ENCODE measurements at regions not wholly inside any gene's neighbourhood (a gene's known extent, or its start where the extent isn't known, plus 50 kb on each side); places are given as distances from the start of the nearest gene placed in this dataset.
A peak's percentile ranks its signal among the peaks of the same experiment; 100 is the strongest.
"Not testable (repeated sequence)": the region's sequence is repeated elsewhere in the genome, so short reads cannot be mapped to it uniquely, and the experiment has no call there.

DNA sequence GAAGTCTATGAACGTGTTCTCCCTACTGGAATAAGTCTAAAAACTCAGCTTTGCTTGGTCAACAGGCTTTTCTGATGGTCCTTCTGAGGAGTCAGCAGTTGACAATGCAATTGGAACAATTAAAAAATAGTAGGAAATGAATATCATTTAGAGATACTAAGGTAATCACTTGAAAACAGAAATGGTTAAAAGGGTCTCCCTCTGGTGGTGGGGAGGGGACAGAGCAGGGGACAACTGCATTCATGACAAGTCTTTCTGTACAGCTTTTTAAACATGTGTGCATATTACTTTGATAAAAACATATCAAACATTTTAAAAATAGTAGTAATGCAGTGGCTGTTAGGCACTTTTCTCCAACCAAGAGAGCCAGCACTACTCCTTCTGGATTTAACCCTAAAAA, 119.9 kb upstream of the FHIT start:
- Histone ChIP-seq H3K36me3 (no peaks in the 10 kb centered on the region), H3K9me3 (no peaks in the 10 kb centered on the region), H3K27ac (no peak overlapping the region), H3K27me3 (no peaks in the 10 kb centered on the region), H3K4me3 (no peak overlapping the region), H3K4me1 (no peaks in the 10 kb centered on the region)
- ATAC-seq, result no peak
- no peak for TF ChIP-seq POLR2AphosphoS5 (IDR thresholded peaks at IDR 0.05)
- TF ChIP-seq, protein P1, sequence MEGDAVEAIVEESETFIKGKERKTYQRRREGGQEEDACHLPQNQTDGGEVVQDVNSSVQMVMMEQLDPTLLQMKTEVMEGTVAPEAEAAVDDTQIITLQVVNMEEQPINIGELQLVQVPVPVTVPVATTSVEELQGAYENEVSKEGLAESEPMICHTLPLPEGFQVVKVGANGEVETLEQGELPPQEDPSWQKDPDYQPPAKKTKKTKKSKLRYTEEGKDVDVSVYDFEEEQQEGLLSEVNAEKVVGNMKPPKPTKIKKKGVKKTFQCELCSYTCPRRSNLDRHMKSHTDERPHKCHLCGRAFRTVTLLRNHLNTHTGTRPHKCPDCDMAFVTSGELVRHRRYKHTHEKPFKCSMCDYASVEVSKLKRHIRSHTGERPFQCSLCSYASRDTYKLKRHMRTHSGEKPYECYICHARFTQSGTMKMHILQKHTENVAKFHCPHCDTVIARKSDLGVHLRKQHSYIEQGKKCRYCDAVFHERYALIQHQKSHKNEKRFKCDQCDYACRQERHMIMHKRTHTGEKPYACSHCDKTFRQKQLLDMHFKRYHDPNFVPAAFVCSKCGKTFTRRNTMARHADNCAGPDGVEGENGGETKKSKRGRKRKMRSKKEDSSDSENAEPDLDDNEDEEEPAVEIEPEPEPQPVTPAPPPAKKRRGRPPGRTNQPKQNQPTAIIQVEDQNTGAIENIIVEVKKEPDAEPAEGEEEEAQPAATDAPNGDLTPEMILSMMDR (IDR thresholded peaks at IDR 0.05), result peak in 1 of 4 experiments; percentile 35
- WGBS, 2 donors (ENCODE audit: low coverage in 1 of 2), result 93 to 100% methylated on average over 1 of the region's 1 CpG

GRCh38 chr3:61372723-61373122, 121.5 kb upstream of the FHIT start:
- H3K4me3 ChIP-seq, result no peak overlapping the region
- H3K27me3 ChIP-seq, result no peaks in the 10 kb centered on the region
- H3K9me3 ChIP-seq, result no peaks in the 10 kb centered on the region
- TF ChIP-seq POLR2AphosphoS5 (IDR thresholded peaks at IDR 0.05) (no peak), EP300 (IDR thresholded peaks at IDR 0.05) (no peak), POLR2A (IDR thresholded peaks at IDR 0.05) (no peak)
- TF ChIP-seq, protein P1 (IDR thresholded peaks at IDR 0.05), result no peak
- H3K27ac ChIP-seq, result no peak overlapping the region
- H3K36me3 ChIP-seq, result no peaks in the 10 kb centered on the region
- ATAC-seq, result no peak
- no peaks in the 10 kb centered on the region for H3K4me1 ChIP-seq
- WGBS, 2 donors (ENCODE audit: low coverage in 1 of 2), result 86 to 94% methylated on average over 1 of the region's 1 CpG

- H3K36me3 ChIP-seq, result no peaks in the 10 kb centered on the region
- no peak overlapping the region for H3K4me3 ChIP-seq
- H3K9me3 ChIP-seq, result no peaks in the 10 kb centered on the region
- H3K4me1 ChIP-seq, result no peaks in the 10 kb centered on the region
- no peaks in the 10 kb centered on the region for H3K27me3 ChIP-seq
- TF ChIP-seq POLR2A (IDR thresholded peaks at IDR 0.05) (no peak), EP300 (IDR thresholded peaks at IDR 0.05) (no peak), POLR2AphosphoS5 (IDR thresholded peaks at IDR 0.05) (no peak)
- TF ChIP-seq, protein P1 (IDR thresholded peaks at IDR 0.05), result no peak
- 57 to 73% methylated on average over 1 of the region's 1 CpG for WGBS, 2 donors (ENCODE audit: low coverage in 1 of 2)
- no peak overlapping the region for H3K27ac ChIP-seq
- no peak for ATAC-seq
These were observed 127.1 kb upstream of the FHIT start for GRCh38 chr3:61378311-61378710.

- TF ChIP-seq EP300 (IDR thresholded peaks at IDR 0.05), result no peak
- TF ChIP-seq, protein P1 (IDR thresholded peaks at IDR 0.05), result peak; percentile 50 to 66 (median 54)
- H3K4me3 ChIP-seq, result no peak overlapping the region
These were observed 130.6 kb upstream of the FHIT start for GRCh38 chr3:61381745-61382392.

GRCh38 chr3:61387817-61388216, 136.6 kb upstream of the FHIT start:
- no peak for ATAC-seq
- TF ChIP-seq POLR2AphosphoS5 (IDR thresholded peaks at IDR 0.05), result no peak
- TF ChIP-seq EP300 (IDR thresholded peaks at IDR 0.05), result no peak
- TF ChIP-seq, protein P1 (IDR thresholded peaks at IDR 0.05), result no peak
- no peak for TF ChIP-seq POLR2A (IDR thresholded peaks at IDR 0.05)
- WGBS, 2 donors (ENCODE audit: low coverage in 1 of 2), result 84% methylated on average over 3 of the region's 3 CpGs; no CpG with 5 or more reads in 1 of the 2 donors

More at GRCh38 chr3:61381745-61382392, 130.6 kb upstream of the FHIT start:
- WGBS, 2 donors (ENCODE audit: low coverage in 1 of 2), result 59 to 75% methylated on average over 6 to 7 of the region's 7 CpGs
- Histone ChIP-seq H3K36me3 (no peaks in the 10 kb centered on the region), H3K4me1 (no peaks in the 10 kb centered on the region), H3K9me3 (no peaks in the 10 kb centered on the region), H3K27ac (no peak overlapping the region), H3K27me3 (no peaks in the 10 kb centered on the region)
- no peak for ATAC-seq

DNA sequence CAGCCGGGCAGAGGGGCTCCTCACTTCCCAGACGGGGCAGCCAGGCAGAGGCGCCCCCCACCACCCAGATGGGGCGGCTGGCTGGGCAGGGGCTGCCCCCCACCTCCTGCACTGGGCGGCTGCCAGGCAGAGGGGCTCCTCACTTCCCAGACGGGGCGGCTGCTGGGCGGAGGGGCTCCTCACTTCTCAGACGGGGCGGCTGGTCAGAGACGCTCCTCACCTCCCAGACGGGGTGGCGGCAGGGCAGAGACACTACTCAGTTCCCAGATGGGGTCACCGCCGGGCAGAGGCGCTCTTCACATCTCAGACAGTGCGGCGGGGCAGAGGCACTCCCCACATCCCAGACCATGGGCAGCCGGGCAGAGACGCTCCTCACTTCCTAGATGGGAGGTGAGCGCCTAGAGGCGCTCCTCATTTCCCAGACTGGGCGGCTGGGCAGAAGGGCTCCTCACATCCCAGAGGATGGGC, 142.3 kb upstream of the FHIT start:
- not testable (repeated sequence) for H3K27ac ChIP-seq, H3K4me3 ChIP-seq, H3K27me3 ChIP-seq, H3K36me3 ChIP-seq, H3K4me1 ChIP-seq, ATAC-seq
- H3K9me3 ChIP-seq, result peaks cover 0 to 44% (median 0%) of the 10 kb centered on the region in 3 donors
- WGBS, 2 donors (ENCODE audit: low coverage in 1 of 2), result no CpG with 5 or more reads among the region's 23 CpGs

More at GRCh38 chr3:61387817-61388216, 136.6 kb upstream of the FHIT start:
- Histone ChIP-seq H3K4me3 (no peak overlapping the region), H3K27me3 (no peaks in the 10 kb centered on the region), H3K4me1 (no peaks in the 10 kb centered on the region), H3K27ac (no peak overlapping the region), H3K9me3 (peaks cover 0 to 18% (median 0%) of the 10 kb centered on the region in 3 donors), H3K36me3 (no peaks in the 10 kb centered on the region)

All from gastroesophageal sphincter (tissue), 4 donors.